B cell (primary cell): ENCODE measurements at regions not wholly inside any gene's neighbourhood (a gene's known extent, or its start where the extent isn't known, plus 50 kb on each side); places are given as distances from the start of the nearest gene placed in this dataset.

Source experiments
- ATAC-seq: fragments of 200-7000 bp; cut with Tn5 transposase; one replicate; pipeline ENCODE4 v1.10.0; 2021; ENCODE audit warnings: low read depth, mild to moderate bottlenecking, moderate number of reproducible peaks, moderate library complexity
- CTCF ChIA-PET: fragments of 350-600 bp; sonication (Branson Sonifier 250); formaldehyde crosslinking; loops from one replicate; lab custom pipeline; 2021; ENCODE audit warnings: antibody characterized with exemption, inconsistent platforms; lab: Charles Lee
- POLR2A ChIA-PET: fragments of 350-600 bp; sonication (Branson Sonifier 250); formaldehyde crosslinking; loops from one replicate; lab custom pipeline; 2021; ENCODE audit warnings: antibody characterized with exemption; lab: Charles Lee
- DNase-seq: peaks from one replicate; pipeline ENCODE4 v3.0.0; 2013
- H2AFZ ChIP-seq: 2 replicates; pipeline ENCODE4 v1.6.1; 2012; ENCODE audit warnings: mild to moderate bottlenecking, low read depth, low read length; ENCODE audit not compliant: insufficient read depth, poor library complexity, severe bottlenecking
- H3K27ac ChIP-seq, 2 donors: 1 replicate in 1 of 2; 2 replicates in 1 of 2; pipeline ENCODE4 v1.5.1; 2012 to 2013; ENCODE audit warnings: low read length in 2 of 2, mild to moderate bottlenecking in 2 of 2, moderate library complexity in 1 of 2
- H3K27me3 ChIP-seq, 4 experiments: fragments of 200-600 bp in 1 of 4; sonication (generic) in 1 of 4; replicated peaks in 1 of 4; 1 replicate in 2 of 4; 2 replicates in 2 of 4; pipeline versions ENCODE4 v1.6.1 to v1.7.0; 2013 to 2016; ENCODE audit warnings: low read length in 3 of 4, mild to moderate bottlenecking in 2 of 4, mixed read lengths in 1 of 4, moderate library complexity in 1 of 4; ENCODE audit not compliant: insufficient read depth in 4 of 4, control insufficient read depth in 3 of 4; ENCODE audit errors: control extremely low read depth in 1 of 4
- H3K36me3 ChIP-seq, 2 experiments: replicated peaks in 1 of 2; 1 replicate in 1 of 2; 2 replicates in 1 of 2; pipeline versions ENCODE4 v1.6.1 to v1.7.1; 2013; ENCODE audit warnings: low read length in 1 of 2; ENCODE audit not compliant: insufficient read depth in 2 of 2, control insufficient read depth in 1 of 2; ENCODE audit errors: control extremely low read depth in 1 of 2, extremely low read depth in 1 of 2
- H3K4me1 ChIP-seq, 2 donors: fragments of 200-600 bp in 1 of 2; sonication (generic) in 1 of 2; 1 replicate in 1 of 2; 2 replicates in 1 of 2; pipeline versions ENCODE4 v1.5.1 to v1.6.1; 2013 to 2017; ENCODE audit warnings: low read length in 2 of 2; ENCODE audit not compliant: control insufficient read depth in 2 of 2, insufficient read depth in 2 of 2
- H3K4me2 ChIP-seq: replicated peaks from 2 replicates; pipeline ENCODE3; 2012; ENCODE audit warnings: mild to moderate bottlenecking, low read depth, low read length; ENCODE audit not compliant: poor library complexity, severe bottlenecking
- H3K4me3 ChIP-seq, 5 experiments: fragments of 200-600 bp in 1 of 5; sonication (generic) in 1 of 5; 1 replicate in 3 of 5; 2 replicates in 2 of 5; pipeline versions ENCODE4 v1.5.1 to v1.7.0; 2011 to 2016; ENCODE audit warnings: low read length in 4 of 5, mild to moderate bottlenecking in 4 of 5, low read depth in 2 of 5, control low read depth in 1 of 5, moderate library complexity in 1 of 5; ENCODE audit not compliant: insufficient read depth in 1 of 5; ENCODE audit errors: control extremely low read depth in 1 of 5, extremely low read depth in 1 of 5
- H3K79me2 ChIP-seq: fragments of 200-600 bp; sonication (generic); one replicate; pipeline ENCODE4 v1.6.0; 2016; ENCODE audit warnings: low read length; ENCODE audit not compliant: control insufficient read depth, insufficient read depth
- H3K9ac ChIP-seq: fragments of 200-600 bp; sonication (generic); 2 replicates; pipeline ENCODE4 v1.6.1; 2017; ENCODE audit warnings: mild to moderate bottlenecking, low read length, moderate library complexity
- H3K9me3 ChIP-seq, 3 donors: one replicate each; pipeline versions ENCODE4 v1.6.1 to v1.7.1; 2013; ENCODE audit warnings: low read length in 2 of 3; ENCODE audit not compliant: control insufficient read depth in 2 of 3, insufficient read depth in 1 of 3; ENCODE audit errors: control extremely low read depth in 1 of 3
- H4K20me1 ChIP-seq: 2 replicates; pipeline ENCODE4 v1.6.0; 2012; ENCODE audit warnings: mild to moderate bottlenecking, low read length; ENCODE audit not compliant: insufficient read depth, control insufficient read depth, poor library complexity, severe bottlenecking
- H3K27ac Mint-ChIP-seq: one replicate; pipeline ENCODE4 v1.8.0; 2021; ENCODE audit warnings: mixed read lengths
- H3K27me3 Mint-ChIP-seq: one replicate; pipeline ENCODE4 v1.8.0; 2021; ENCODE audit warnings: mixed read lengths
- H3K4me1 Mint-ChIP-seq: one replicate; pipeline ENCODE4 v1.8.0; 2021; ENCODE audit warnings: mixed read lengths
- H3K4me3 Mint-ChIP-seq: one replicate; pipeline ENCODE4 v1.8.0; 2021; ENCODE audit warnings: mixed read lengths
- H3K9me3 Mint-ChIP-seq: one replicate; pipeline ENCODE4 v1.8.0; 2022; ENCODE audit warnings: mixed read lengths; ENCODE audit not compliant: insufficient read depth
- CTCF ChIP-seq: fragments of 200-600 bp; IDR thresholded peaks from one replicate; pipeline ENCODE4 v1.8.0; 2022; ENCODE audit warnings: antibody characterized with exemption, mild to moderate bottlenecking
- EZH2 ChIP-seq: IDR thresholded peaks from 2 replicates; pipeline ENCODE4 v1.6.1; 2012; ENCODE audit warnings: borderline replicate concordance, low read depth, mild to moderate bottlenecking, moderate library complexity, low read length; ENCODE audit not compliant: insufficient read depth, poor library complexity, severe bottlenecking
- WGBS: methylation state at CpG from one replicate; pipeline ENCODE4 v1.1.5; 2013; ENCODE audit warnings: missing lambda C conversion rate; ENCODE audit not compliant: insufficient coverage; 5-methylcytosine and 5-hydroxymethylcytosine counted together
- intact Hi-C: fragments of 100-400 bp; cut with micrococcal nuclease; formaldehyde crosslinking; loops from one replicate; pipeline ENCODE4 v1.10.0; 2022

GRCh38 chr15:69814932-69815331 lies 282.8 kb downstream of the TLE3 start:
- H3K36me3 ChIP-seq: no peaks in the 10 kb centered on the region
- H3K27ac ChIP-seq: no peak overlapping the region
- no peak overlapping the region for H3K9ac ChIP-seq
- no peak for TF ChIP-seq CTCF
- TF ChIP-seq EZH2: no peak
- H3K4me3 Mint-ChIP-seq: no peak overlapping the region
- H3K4me2 ChIP-seq: no peak overlapping the region
- no peak overlapping the region for H3K4me3 ChIP-seq
- H3K9me3 ChIP-seq: no peaks in the 10 kb centered on the region
- intact Hi-C loops: loop anchor here (10.0 kb wide), 1 partner anchor 90 kb away; no protein-coding TSS in a partner anchor
- ChIA-PET POLR2A (no interaction called here), CTCF (no interaction called here)
- H4K20me1 ChIP-seq: no peaks in the 10 kb centered on the region
- H3K27me3 Mint-ChIP-seq: peaks cover 35% of the 10 kb centered on the region
- H3K79me2 ChIP-seq: no peaks in the 10 kb centered on the region
- ATAC-seq (no peak), DNase-seq (no peak)
- no peak overlapping the region for H2AFZ ChIP-seq
- no peaks in the 10 kb centered on the region for H3K4me1 Mint-ChIP-seq
- H3K27ac Mint-ChIP-seq: no peak overlapping the region
- H3K4me1 ChIP-seq: no peaks in the 10 kb centered on the region
- WGBS: 84% methylated on average over 3 of the region's 9 CpGs
- peaks cover 0 to 17% (median 0%) of the 10 kb centered on the region in 4 experiments for H3K27me3 ChIP-seq
- H3K9me3 Mint-ChIP-seq: no peaks in the 10 kb centered on the region

GRCh38 chr15:69815793-69816192 lies 281.9 kb downstream of the TLE3 start:
- Histone ChIP-seq H3K36me3 (no peaks in the 10 kb centered on the region), H3K4me1 (no peaks in the 10 kb centered on the region), H2AFZ (no peak overlapping the region), H3K9me3 (no peaks in the 10 kb centered on the region), H3K79me2 (no peaks in the 10 kb centered on the region), H3K27me3 (peaks cover 0 to 17% (median 0%) of the 10 kb centered on the region in 4 experiments), H3K4me2 (no peak overlapping the region), H3K27ac (no peak overlapping the region), H3K9ac (no peak overlapping the region), H4K20me1 (no peaks in the 10 kb centered on the region), H3K4me3 (no peak overlapping the region)
- 83% methylated on average over 1 of the region's 2 CpGs for WGBS
- ATAC-seq (no peak), DNase-seq (no peak)
- no peaks in the 10 kb centered on the region for H3K9me3 Mint-ChIP-seq
- no peak overlapping the region for H3K27ac Mint-ChIP-seq
- TF ChIP-seq CTCF (no peak), EZH2 (no peak)
- ChIA-PET POLR2A (no interaction called here), CTCF (interaction anchor here (1.2 kb wide), 1 partner anchor 15 kb away, joined by 3 read pairs; no protein-coding TSS in a partner anchor)
- H3K27me3 Mint-ChIP-seq: peaks cover 35% of the 10 kb centered on the region
- intact Hi-C loops: loop anchor here (10.0 kb wide), 1 partner anchor 91 kb away; no protein-coding TSS in a partner anchor
- no peaks in the 10 kb centered on the region for H3K4me1 Mint-ChIP-seq
- H3K4me3 Mint-ChIP-seq: no peak overlapping the region
